ENCODE measurements at regions not wholly inside any gene's neighbourhood (a gene's known extent, or its start where the extent isn't known, plus 50 kb on each side); places are given as distances from the start of the nearest gene placed in this dataset.

- Mint-ChIP-seq H3K4me3 (no peak overlapping the region), H3K27ac (no peak overlapping the region), H3K4me1 (peaks cover 3% of the 10 kb centered on the region; the same call in 2 of the 3 replicates), H3K27me3 (ENCODE audit: insufficient read depth, low read depth, poor library complexity) (peaks cover 8% of the 10 kb centered on the region), H3K9me3 (peaks cover 61% of the 10 kb centered on the region), H3K36me3 (ENCODE audit: low read depth) (no peaks in the 10 kb centered on the region)
- H3K27ac ChIP-seq (ENCODE audit: low read depth), result no peak overlapping the region
- no peak overlapping the region for H3K4me2 ChIP-seq
- H3K79me2 ChIP-seq (replicated peaks; ENCODE audit: insufficient read depth), result no peaks in the 10 kb centered on the region
- TF ChIP-seq ETS1 (IDR thresholded peaks at IDR 0.05), result no peak
- TF ChIP-seq CREB1 (CRISPR knock-in tag; IDR thresholded peaks at IDR 0.05; ENCODE audit: low read depth), result no peak
- no peak for TF ChIP-seq ZNF114 (CRISPR knock-in tag; IDR thresholded peaks at IDR 0.05)
- no peak for TF ChIP-seq ZNF462 (CRISPR knock-in tag; IDR thresholded peaks at IDR 0.05)
- TF ChIP-seq STAT1 (IDR thresholded peaks at IDR 0.05; ENCODE audit: unreplicated experiment), result no peak
- TF ChIP-seq NANOG (IDR thresholded peaks at IDR 0.05; ENCODE audit: borderline replicate concordance), result no peak
- no peak for TF ChIP-seq EZH2 (IDR thresholded peaks at IDR 0.05; ENCODE audit: low read depth, unreplicated experiment)
- no peak for TF ChIP-seq ZNF331 (CRISPR knock-in tag; IDR thresholded peaks at IDR 0.05; ENCODE audit: low read depth)
- TF ChIP-seq POLR2AphosphoS5 (IDR thresholded peaks at IDR 0.05; ENCODE audit: low read depth), result no peak
- TF ChIP-seq EZH2phosphoT487 (IDR thresholded peaks at IDR 0.05; ENCODE audit: unreplicated experiment), result no peak
- H3K9me2 ChIP-seq (ENCODE audit: insufficient read depth), result no peaks in the 10 kb centered on the region
- H3K27me3 ChIP-seq (ENCODE audit: insufficient read depth), result no peaks in the 10 kb centered on the region
- H3K4me1 ChIP-seq (ENCODE audit: insufficient read depth), result no peaks in the 10 kb centered on the region
- H2AFZ ChIP-seq, result no peak overlapping the region
- ATAC-seq (no peak), DNase-seq (ENCODE audit: low spot score) (no peak)
- no peaks in the 10 kb centered on the region for H4K20me1 ChIP-seq (replicated peaks; ENCODE audit: insufficient read depth)
- H3K4me3 ChIP-seq, result no peak overlapping the region
- H3F3A ChIP-seq (replicated peaks; ENCODE audit: low read depth), result no peaks in the 10 kb centered on the region
- H3K36me3 ChIP-seq (ENCODE audit: insufficient read depth), result no peaks in the 10 kb centered on the region
Measured at GRCh38 chr9:117826837-117827236, 122.6 kb downstream of the TLR4 start.

All from GM23338 (cell line).